ENCODE measurements at regions not wholly inside any gene's neighbourhood (a gene's known extent, or its start where the extent isn't known, plus 50 kb on each side); places are given as distances from the start of the nearest gene placed in this dataset.
"Not testable (repeated sequence)": the region's sequence is repeated elsewhere in the genome, so short reads cannot be mapped to it uniquely, and the experiment has no call there.

DNA sequence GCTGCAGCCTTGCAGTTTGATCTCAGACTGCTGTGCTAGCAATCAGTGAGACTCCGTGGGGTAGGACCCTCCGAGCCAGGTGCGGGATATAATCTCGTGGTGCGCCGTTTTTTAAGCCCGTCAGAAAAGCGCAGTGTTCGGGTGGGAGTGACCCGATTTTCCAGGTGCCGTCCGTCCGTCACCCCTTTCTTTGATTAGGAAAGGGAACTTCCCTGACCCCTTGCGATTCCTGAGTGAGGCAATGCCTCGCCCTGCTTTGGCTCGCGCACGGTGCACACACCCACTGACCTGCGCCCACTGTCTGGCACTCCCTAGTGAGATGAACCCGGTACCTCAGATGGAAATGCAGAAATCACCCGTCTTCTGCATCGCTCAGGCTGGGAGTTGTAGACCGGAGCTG lies 203.2 kb downstream of the SNCAIP start:
- H3K27ac ChIP-seq (ENCODE audit: extremely low read depth, low read depth, low read length); POLR2A ChIA-PET; H3K36me3 ChIP-seq (ENCODE audit: control insufficient read depth in 2 of 2, insufficient read depth in 1 of 2, low read length in 2 of 2); H3K4me1 ChIP-seq (ENCODE audit: control insufficient read depth, insufficient read depth, low read length); H3K9me3 ChIP-seq (ENCODE audit: control insufficient read depth, insufficient read depth, low read depth, low read length); H3K4me3 ChIP-seq (ENCODE audit: low read depth, low read length): not testable (repeated sequence)
- CTCF ChIA-PET, result interaction anchor here (0.7 to 2.8 kb wide), 2 partner anchors 827 to 1095 kb away, joined by 3 to 13 read pairs; no protein-coding TSS in a partner anchor

- CTCF ChIA-PET, result interaction anchor here (0.5 to 2.8 kb wide), 23 partner anchors 10 to 1109 kb away, joined by 3 to 13 read pairs (median 3); partner anchors contain the start of gene SNX24
- Histone ChIP-seq H3K27ac (ENCODE audit: extremely low read depth, low read depth, low read length) (no peak overlapping the region), H3K36me3 (ENCODE audit: control insufficient read depth in 2 of 2, insufficient read depth in 1 of 2, low read length in 2 of 2) (no peaks in the 10 kb centered on the region), H3K9me3 (ENCODE audit: control insufficient read depth, insufficient read depth, low read depth, low read length) (no peaks in the 10 kb centered on the region), H3K4me1 (ENCODE audit: control insufficient read depth, insufficient read depth, low read length) (no peaks in the 10 kb centered on the region), H3K4me3 (ENCODE audit: low read depth, low read length) (no peak overlapping the region)
- peak; percentile 30; the same call in 1 of the 2 replicates for TF ChIP-seq ZNF660 (tag by site-specific recombination; IDR thresholded peaks at IDR 0.05)
- TF ChIP-seq ZSCAN30 (tag by site-specific recombination; IDR thresholded peaks at IDR 0.05), result peak; percentile 28; the same call in 1 of the 2 replicates
- TF ChIP-seq ZNF2 (tag by site-specific recombination; IDR thresholded peaks at IDR 0.05), result 0 out of 2 replicates have a peak, but pooled peaks have one; percentile 65
- TF ChIP-seq CTCF (tag by site-specific recombination; IDR thresholded peaks at IDR 0.05), result peak; percentile 85
- TF ChIP-seq ZBTB17 (tag by site-specific recombination; IDR thresholded peaks at IDR 0.05), result peak; percentile 68
- TF ChIP-seq ZNF184 (tag by site-specific recombination; IDR thresholded peaks at IDR 0.05), result no peak
- no peak for TF ChIP-seq ZNF202 (tag by site-specific recombination; IDR thresholded peaks at IDR 0.05; ENCODE audit: borderline replicate concordance)
- TF ChIP-seq SP2 (tag by site-specific recombination; IDR thresholded peaks at IDR 0.05), result no peak
- TF ChIP-seq ZNF654 (tag by site-specific recombination; IDR thresholded peaks at IDR 0.05; ENCODE audit: low read depth), result peak; percentile 94
- TF ChIP-seq ZNF692 (tag by site-specific recombination; IDR thresholded peaks at IDR 0.05), result 0 out of 2 replicates have a peak, but pooled peaks have one; percentile 23
- POLR2A ChIA-PET, result no interaction called here
Measured at GRCh38 chr5:122515709-122516431, 203.8 kb downstream of the SNCAIP start.

DNA sequence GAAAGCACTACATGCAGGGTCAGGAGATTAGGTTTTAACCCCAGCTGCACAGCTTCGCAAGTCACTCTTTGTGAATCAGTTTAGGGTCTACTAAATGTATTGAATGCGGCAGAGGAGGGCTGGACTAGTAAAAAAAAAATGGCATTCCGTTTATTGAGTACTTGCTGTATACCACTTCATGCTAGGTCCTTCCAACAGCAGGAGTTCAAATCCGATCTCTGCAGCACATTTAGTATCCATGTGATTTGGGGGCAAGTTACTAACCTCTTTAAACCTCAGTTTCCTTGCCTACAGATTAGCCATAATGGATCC lies 204.4 kb downstream of the SNCAIP start:
- CTCF ChIA-PET, result interaction anchor here (0.5 to 2.8 kb wide), 22 partner anchors 10 to 1109 kb away, joined by 3 to 13 read pairs (median 3); no protein-coding TSS in a partner anchor
- Histone ChIP-seq H3K4me1 (ENCODE audit: control insufficient read depth, insufficient read depth, low read length) (no peaks in the 10 kb centered on the region), H3K36me3 (ENCODE audit: control insufficient read depth in 2 of 2, insufficient read depth in 1 of 2, low read length in 2 of 2) (no peaks in the 10 kb centered on the region), H3K9me3 (ENCODE audit: control insufficient read depth, insufficient read depth, low read depth, low read length) (no peaks in the 10 kb centered on the region), H3K27ac (ENCODE audit: extremely low read depth, low read depth, low read length) (no peak overlapping the region), H3K4me3 (ENCODE audit: low read depth, low read length) (no peak overlapping the region)
- TF ChIP-seq TRIM28 (IDR thresholded peaks at IDR 0.05; ENCODE audit: borderline replicate concordance, low read length) (no peak), ZNF354C (tag by site-specific recombination; IDR thresholded peaks at IDR 0.05; ENCODE audit: borderline replicate concordance, low read depth) (no peak), ZNF18 (tag by site-specific recombination; IDR thresholded peaks at IDR 0.05) (no peak)
- TF ChIP-seq, protein P1, sequence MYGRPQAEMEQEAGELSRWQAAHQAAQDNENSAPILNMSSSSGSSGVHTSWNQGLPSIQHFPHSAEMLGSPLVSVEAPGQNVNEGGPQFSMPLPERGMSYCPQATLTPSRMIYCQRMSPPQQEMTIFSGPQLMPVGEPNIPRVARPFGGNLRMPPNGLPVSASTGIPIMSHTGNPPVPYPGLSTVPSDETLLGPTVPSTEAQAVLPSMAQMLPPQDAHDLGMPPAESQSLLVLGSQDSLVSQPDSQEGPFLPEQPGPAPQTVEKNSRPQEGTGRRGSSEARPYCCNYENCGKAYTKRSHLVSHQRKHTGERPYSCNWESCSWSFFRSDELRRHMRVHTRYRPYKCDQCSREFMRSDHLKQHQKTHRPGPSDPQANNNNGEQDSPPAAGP (tag by site-specific recombination; IDR thresholded peaks at IDR 0.05), result no peak
- POLR2A ChIA-PET, result no interaction called here

All from HEK293 (cell line).